Adipocyte (in vitro differentiated cells): ENCODE measurements at regions not wholly inside any gene's neighbourhood (a gene's known extent, or its start where the extent isn't known, plus 50 kb on each side); places are given as distances from the start of the nearest gene placed in this dataset.

Experiments
- DNase-seq: peaks from one replicate; pipeline ENCODE4 v3.0.0-alpha.2; 2015; ENCODE audit warnings: low read depth
- H3K27me3 ChIP-seq: replicated peaks from 2 replicates; pipeline ENCODE4 v1.7.0; 2013; ENCODE audit warnings: mild to moderate bottlenecking, low read length, moderate library complexity; ENCODE audit not compliant: control insufficient read depth, insufficient read depth
- H3K36me3 ChIP-seq: 2 replicates; pipeline ENCODE4 v1.7.0; 2013; ENCODE audit warnings: low read length, mild to moderate bottlenecking, moderate library complexity; ENCODE audit not compliant: control insufficient read depth, insufficient read depth, severe bottlenecking
- H3K4me1 ChIP-seq: 2 replicates; pipeline ENCODE4 v1.7.0; 2013; ENCODE audit warnings: mild to moderate bottlenecking, low read length, moderate library complexity; ENCODE audit not compliant: control insufficient read depth, insufficient read depth
- H3K4me3 ChIP-seq: 2 replicates; pipeline ENCODE4 v1.7.0; 2013; ENCODE audit warnings: mild to moderate bottlenecking, low read length, moderate library complexity
- H3K9ac ChIP-seq: 2 replicates; pipeline ENCODE4 v1.7.0; 2013; ENCODE audit warnings: mild to moderate bottlenecking, low read length, moderate library complexity
- H3K9me3 ChIP-seq: 2 replicates; pipeline ENCODE4 v1.7.0; 2013; ENCODE audit warnings: mild to moderate bottlenecking, low read length, moderate library complexity; ENCODE audit not compliant: control insufficient read depth

GRCh38 chr18:68445668-68446426 lies 269.1 kb downstream of the TMX3 start:
- Histone ChIP-seq H3K27me3 (no peaks in the 10 kb centered on the region), H3K9me3 (no peaks in the 10 kb centered on the region), H3K9ac (no peak overlapping the region), H3K4me1 (peaks cover 22% of the 10 kb centered on the region), H3K4me3 (no peak overlapping the region), H3K36me3 (no peaks in the 10 kb centered on the region)
- DNase-seq, result no peak

DNA sequence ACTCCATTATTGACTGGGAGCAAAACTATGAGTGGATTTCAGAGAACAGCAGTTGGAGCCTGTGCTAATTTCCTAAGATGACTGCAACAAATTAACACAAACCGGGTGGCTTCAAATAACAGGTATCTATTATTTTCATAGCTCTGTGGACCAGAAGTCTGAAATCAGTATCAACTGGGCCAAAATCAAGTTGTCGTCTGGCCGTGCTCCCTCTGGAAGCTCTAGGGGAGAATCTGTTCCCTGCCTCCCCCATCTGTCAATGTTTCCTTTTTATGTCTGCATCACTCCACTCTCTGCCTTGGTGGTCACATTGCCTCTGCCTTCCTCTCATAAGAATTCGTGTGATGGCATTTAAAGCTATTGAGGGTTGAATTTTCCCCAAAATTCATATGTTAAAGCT lies 269.8 kb downstream of the TMX3 start:
- Histone ChIP-seq H3K9ac (no peak overlapping the region), H3K4me3 (no peak overlapping the region), H3K4me1 (peaks cover 22% of the 10 kb centered on the region), H3K27me3 (no peaks in the 10 kb centered on the region), H3K9me3 (no peaks in the 10 kb centered on the region), H3K36me3 (no peaks in the 10 kb centered on the region)
- no peak for DNase-seq

- H3K4me1 ChIP-seq, result peaks cover 24% of the 10 kb centered on the region
- no peaks in the 10 kb centered on the region for H3K27me3 ChIP-seq
- DNase-seq, result no peak
- H3K9ac ChIP-seq, result no peak overlapping the region
- H3K9me3 ChIP-seq, result no peaks in the 10 kb centered on the region
- H3K36me3 ChIP-seq, result no peaks in the 10 kb centered on the region
- no peak overlapping the region for H3K4me3 ChIP-seq
Observed at GRCh38 chr18:68441241-68441640, 273.7 kb downstream of the TMX3 start.

- no peaks in the 10 kb centered on the region for H3K27me3 ChIP-seq
- H3K9ac ChIP-seq, result no peak overlapping the region
- H3K4me3 ChIP-seq, result no peak overlapping the region
- peaks cover 24% of the 10 kb centered on the region for H3K4me1 ChIP-seq
- H3K9me3 ChIP-seq, result no peaks in the 10 kb centered on the region
- DNase-seq, result no peak
- no peaks in the 10 kb centered on the region for H3K36me3 ChIP-seq
Observed at GRCh38 chr18:68440433-68440832, 274.5 kb downstream of the TMX3 start.

- Histone ChIP-seq H3K9ac (peak overlapping the region; percentile 73), H3K27me3 (no peaks in the 10 kb centered on the region), H3K36me3 (no peaks in the 10 kb centered on the region), H3K4me1 (peaks cover 24% of the 10 kb centered on the region), H3K4me3 (peak overlapping the region; percentile 58), H3K9me3 (no peaks in the 10 kb centered on the region)
- DNase-seq, result no peak
Observed at GRCh38 chr18:68439642-68440041, 275.3 kb downstream of the TMX3 start.

- H3K27me3 ChIP-seq, result no peaks in the 10 kb centered on the region
- no peaks in the 10 kb centered on the region for H3K36me3 ChIP-seq
- peak; percentile 71 for DNase-seq
- H3K4me1 ChIP-seq, result peaks cover 24% of the 10 kb centered on the region
- no peaks in the 10 kb centered on the region for H3K9me3 ChIP-seq
- peak overlapping the region; percentile 73 for H3K9ac ChIP-seq
- peak overlapping the region; percentile 58 for H3K4me3 ChIP-seq
Observed at GRCh38 chr18:68438983-68439382, 275.9 kb downstream of the TMX3 start.

- no peak for DNase-seq
- no peaks in the 10 kb centered on the region for H3K27me3 ChIP-seq
- peaks cover 24% of the 10 kb centered on the region for H3K4me1 ChIP-seq
Observed at GRCh38 chr18:68438536-68438935, 276.4 kb downstream of the TMX3 start.

DNA sequence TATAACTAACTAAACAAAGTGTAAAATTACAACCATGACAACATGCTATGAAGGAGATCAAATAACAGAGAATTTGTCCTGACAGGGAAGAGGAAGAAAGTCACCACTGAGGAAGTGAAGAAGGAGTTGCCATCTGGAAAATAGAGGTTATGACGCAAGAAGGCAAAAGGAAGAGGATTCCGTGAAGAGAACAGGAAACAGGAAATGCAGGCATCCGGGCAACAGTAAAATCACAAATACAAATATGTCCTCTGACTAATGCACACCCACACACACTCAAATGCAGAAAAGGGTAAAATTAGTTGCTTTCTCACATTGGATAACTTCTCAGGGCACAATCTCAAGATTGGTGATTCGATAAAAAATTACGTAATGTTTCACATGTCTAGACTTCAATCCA lies 278.4 kb downstream of the TMX3 start:
- peak; percentile 30 for DNase-seq
- Histone ChIP-seq H3K4me3 (peak overlapping the region; percentile 5), H3K27me3 (no peaks in the 10 kb centered on the region), H3K4me1 (peaks cover 24% of the 10 kb centered on the region), H3K9me3 (no peaks in the 10 kb centered on the region), H3K9ac (no peak overlapping the region), H3K36me3 (no peaks in the 10 kb centered on the region)

More at GRCh38 chr18:68438536-68438935, 276.4 kb downstream of the TMX3 start:
- H3K9me3 ChIP-seq, result no peaks in the 10 kb centered on the region
- H3K9ac ChIP-seq, result peak overlapping the region; percentile 57
- H3K4me3 ChIP-seq, result peak overlapping the region; percentile 25
- H3K36me3 ChIP-seq, result no peaks in the 10 kb centered on the region

GRCh38 chr18:68435581-68435980 lies 279.3 kb downstream of the TMX3 start:
- peaks cover 30% of the 10 kb centered on the region for H3K4me1 ChIP-seq
- no peak overlapping the region for H3K4me3 ChIP-seq
- no peak for DNase-seq
- no peaks in the 10 kb centered on the region for H3K36me3 ChIP-seq
- H3K9ac ChIP-seq, result no peak overlapping the region
- H3K9me3 ChIP-seq, result no peaks in the 10 kb centered on the region
- H3K27me3 ChIP-seq, result no peaks in the 10 kb centered on the region

DNA sequence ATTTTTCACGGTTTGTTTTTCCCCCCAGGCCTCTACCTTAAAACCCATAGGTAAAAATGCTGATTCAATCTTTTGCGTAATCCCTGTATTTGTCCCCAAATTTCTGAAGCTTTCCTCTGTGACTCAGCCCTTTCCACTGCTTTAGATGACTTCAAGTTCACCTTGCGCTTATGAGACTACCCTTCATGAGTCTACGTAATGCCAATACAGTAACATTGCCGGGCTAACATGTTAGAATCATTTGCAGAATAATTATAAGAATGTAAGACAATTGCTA lies 283.0 kb downstream of the TMX3 start:
- H3K9ac ChIP-seq, result no peak overlapping the region
- H3K4me1 ChIP-seq, result peaks cover 23% of the 10 kb centered on the region
- H3K4me3 ChIP-seq, result no peak overlapping the region

GRCh38 chr18:68431111-68431921 lies 283.6 kb downstream of the TMX3 start:
- peaks cover 20% of the 10 kb centered on the region for H3K4me1 ChIP-seq
- no peak overlapping the region for H3K4me3 ChIP-seq
- no peaks in the 10 kb centered on the region for H3K36me3 ChIP-seq
- H3K27me3 ChIP-seq, result no peaks in the 10 kb centered on the region
- no peaks in the 10 kb centered on the region for H3K9me3 ChIP-seq
- DNase-seq, result peak; percentile 49
- H3K9ac ChIP-seq, result no peak overlapping the region

More for the DNA sequence above, 283.0 kb downstream of the TMX3 start:
- DNase-seq, result no peak
- Histone ChIP-seq H3K36me3 (no peaks in the 10 kb centered on the region), H3K27me3 (no peaks in the 10 kb centered on the region), H3K9me3 (no peaks in the 10 kb centered on the region)
